ENCODE measurements at regions not wholly inside any gene's neighbourhood (a gene's known extent, or its start where the extent isn't known, plus 50 kb on each side); places are given as distances from the start of the nearest gene placed in this dataset.

DNA sequence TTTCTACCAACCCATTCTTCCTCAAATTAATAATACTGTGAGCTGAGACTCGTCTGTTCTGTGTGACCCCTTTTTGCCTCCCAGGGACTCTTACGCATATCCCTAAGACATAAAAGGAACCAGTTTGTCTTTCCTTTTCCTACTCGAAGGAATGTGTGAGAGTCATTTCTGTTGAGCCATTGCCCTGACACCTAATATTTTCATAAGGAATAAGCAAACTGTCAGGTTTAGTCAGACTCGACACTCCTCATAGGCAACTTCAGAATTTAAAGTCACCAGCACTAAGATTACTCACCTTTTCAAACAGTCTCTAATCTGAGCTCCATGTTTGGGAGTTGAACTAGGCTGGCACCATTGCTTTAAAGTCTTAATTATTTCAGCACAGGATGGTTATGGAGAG, 305.5 kb downstream of the IKZF2 start:
- Histone ChIP-seq H3K9me3 (no peaks in the 10 kb centered on the region), H3K4me3 (no peak overlapping the region), H3K36me3 (ENCODE audit: low read depth) (no peaks in the 10 kb centered on the region), H3K4me1 (ENCODE audit: low read depth) (no peaks in the 10 kb centered on the region)
- ATAC-seq (no peak), DNase-seq (no peak)
- TF ChIP-seq, protein P1, sequence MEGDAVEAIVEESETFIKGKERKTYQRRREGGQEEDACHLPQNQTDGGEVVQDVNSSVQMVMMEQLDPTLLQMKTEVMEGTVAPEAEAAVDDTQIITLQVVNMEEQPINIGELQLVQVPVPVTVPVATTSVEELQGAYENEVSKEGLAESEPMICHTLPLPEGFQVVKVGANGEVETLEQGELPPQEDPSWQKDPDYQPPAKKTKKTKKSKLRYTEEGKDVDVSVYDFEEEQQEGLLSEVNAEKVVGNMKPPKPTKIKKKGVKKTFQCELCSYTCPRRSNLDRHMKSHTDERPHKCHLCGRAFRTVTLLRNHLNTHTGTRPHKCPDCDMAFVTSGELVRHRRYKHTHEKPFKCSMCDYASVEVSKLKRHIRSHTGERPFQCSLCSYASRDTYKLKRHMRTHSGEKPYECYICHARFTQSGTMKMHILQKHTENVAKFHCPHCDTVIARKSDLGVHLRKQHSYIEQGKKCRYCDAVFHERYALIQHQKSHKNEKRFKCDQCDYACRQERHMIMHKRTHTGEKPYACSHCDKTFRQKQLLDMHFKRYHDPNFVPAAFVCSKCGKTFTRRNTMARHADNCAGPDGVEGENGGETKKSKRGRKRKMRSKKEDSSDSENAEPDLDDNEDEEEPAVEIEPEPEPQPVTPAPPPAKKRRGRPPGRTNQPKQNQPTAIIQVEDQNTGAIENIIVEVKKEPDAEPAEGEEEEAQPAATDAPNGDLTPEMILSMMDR (IDR thresholded peaks at IDR 0.05), result no peak
- intact Hi-C loops (cut with DNase I, micrococcal nuclease), result no loop called here

DNA sequence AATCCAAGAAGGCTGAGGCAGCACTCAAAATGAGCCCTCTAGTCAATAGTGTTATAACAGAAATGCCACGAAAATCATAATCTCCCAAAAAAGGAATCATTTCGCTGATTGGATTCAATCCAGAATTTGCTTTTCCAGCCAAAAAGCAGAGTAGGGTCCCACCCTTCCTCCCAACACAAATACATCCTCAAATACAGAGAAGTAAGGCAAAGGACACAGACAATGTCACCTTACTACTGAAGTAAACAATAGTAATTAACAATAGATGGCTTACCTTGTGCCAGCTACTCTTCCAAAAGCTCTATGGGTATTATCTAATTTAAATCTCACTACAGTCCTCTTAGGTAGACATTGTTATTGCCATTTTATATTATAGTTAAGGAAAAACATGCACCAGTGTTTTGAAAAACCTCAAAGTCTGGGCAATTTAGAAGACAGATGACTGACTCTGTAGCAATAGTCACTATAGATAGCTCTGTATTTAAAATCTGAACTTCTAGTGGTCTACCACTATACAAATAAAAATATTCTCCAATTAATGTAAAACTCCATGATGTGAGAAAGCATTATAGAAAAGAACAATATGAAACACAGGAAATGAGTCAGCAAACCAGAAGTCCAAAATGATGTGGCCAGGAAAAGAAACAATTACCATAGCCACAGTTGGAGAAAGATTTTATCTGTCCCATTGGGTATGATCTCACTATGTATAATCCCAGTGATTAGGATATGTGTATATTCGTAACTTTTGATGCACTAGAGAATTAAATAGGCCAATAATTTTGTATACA, 305.0 kb upstream of the ERBB4 start:
- DNase-seq (no peak), ATAC-seq (no peak)
- TF ChIP-seq, protein P1 (IDR thresholded peaks at IDR 0.05), result no peak
- H3K9me3 ChIP-seq, result no peaks in the 10 kb centered on the region
- no peak overlapping the region for H3K4me3 ChIP-seq
- no peaks in the 10 kb centered on the region for H3K4me1 ChIP-seq (ENCODE audit: low read depth)
- intact Hi-C loops (cut with DNase I, micrococcal nuclease), result no loop called here
- H3K36me3 ChIP-seq (ENCODE audit: low read depth), result no peaks in the 10 kb centered on the region

DNA sequence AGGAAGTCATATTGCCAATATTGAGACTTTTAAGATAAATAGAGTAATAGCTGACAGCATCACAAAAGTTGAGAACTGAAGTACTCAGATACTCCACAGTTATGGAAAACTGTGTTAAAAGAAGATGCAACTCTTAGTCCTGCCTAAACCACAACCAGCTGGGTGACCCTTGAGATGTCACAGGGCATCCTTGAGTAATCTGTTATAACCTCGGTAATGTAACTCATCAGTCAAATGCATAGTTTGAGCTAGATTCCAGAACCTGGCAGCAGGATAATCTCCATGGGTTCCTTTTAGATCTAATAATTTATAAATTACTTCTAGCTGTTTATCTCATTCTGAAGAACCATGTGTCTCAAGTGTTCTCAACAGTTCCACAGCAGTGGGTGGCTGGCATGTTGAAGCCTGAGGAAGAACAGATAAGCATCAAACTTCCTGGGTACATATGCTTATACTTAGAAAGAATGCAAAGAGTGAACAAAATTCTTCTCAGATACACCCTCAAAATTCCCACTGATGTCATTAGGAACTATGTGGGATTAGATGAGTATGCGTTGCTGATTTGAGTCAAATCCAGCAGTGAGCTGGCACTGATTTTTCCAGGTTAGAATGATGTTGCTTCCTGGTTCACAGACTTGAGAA, 304.1 kb upstream of the ERBB4 start:
- intact Hi-C loops (cut with DNase I, micrococcal nuclease), result no loop called here
- no peak for DNase-seq
- no peaks in the 10 kb centered on the region for H3K4me1 ChIP-seq (ENCODE audit: low read depth)
- no peaks in the 10 kb centered on the region for H3K36me3 ChIP-seq (ENCODE audit: low read depth)
- no peak overlapping the region for H3K4me3 ChIP-seq
- no peaks in the 10 kb centered on the region for H3K9me3 ChIP-seq
- ATAC-seq, result no peak
- TF ChIP-seq, protein P1 (IDR thresholded peaks at IDR 0.05), result no peak

DNA sequence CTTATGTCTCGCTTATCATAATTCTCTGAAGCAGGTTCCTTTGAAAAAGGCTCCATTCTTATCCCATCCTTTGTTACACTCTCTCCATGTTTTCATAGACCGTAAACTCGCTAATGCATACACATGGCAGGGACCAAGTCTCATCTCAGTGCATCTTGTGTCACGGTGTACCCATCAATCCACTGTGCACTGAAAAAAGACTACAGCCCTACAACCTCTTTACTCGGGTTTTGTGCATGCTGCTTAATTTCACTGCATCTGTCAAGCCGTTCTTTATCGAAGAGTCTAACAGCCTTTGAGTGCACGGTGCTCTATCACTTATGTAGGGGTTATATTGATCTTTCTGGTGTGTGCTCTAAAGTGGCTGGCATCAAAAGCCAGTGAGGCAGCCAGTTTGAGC, 302.9 kb upstream of the ERBB4 start:
- H3K36me3 ChIP-seq (ENCODE audit: low read depth), result no peaks in the 10 kb centered on the region
- intact Hi-C loops (cut with DNase I, micrococcal nuclease), result no loop called here
- ATAC-seq, result no peak
- no peaks in the 10 kb centered on the region for H3K9me3 ChIP-seq
- no peaks in the 10 kb centered on the region for H3K4me1 ChIP-seq (ENCODE audit: low read depth)
- TF ChIP-seq, protein P1 (IDR thresholded peaks at IDR 0.05), result no peak
- no peak for DNase-seq
- no peak overlapping the region for H3K4me3 ChIP-seq

DNA sequence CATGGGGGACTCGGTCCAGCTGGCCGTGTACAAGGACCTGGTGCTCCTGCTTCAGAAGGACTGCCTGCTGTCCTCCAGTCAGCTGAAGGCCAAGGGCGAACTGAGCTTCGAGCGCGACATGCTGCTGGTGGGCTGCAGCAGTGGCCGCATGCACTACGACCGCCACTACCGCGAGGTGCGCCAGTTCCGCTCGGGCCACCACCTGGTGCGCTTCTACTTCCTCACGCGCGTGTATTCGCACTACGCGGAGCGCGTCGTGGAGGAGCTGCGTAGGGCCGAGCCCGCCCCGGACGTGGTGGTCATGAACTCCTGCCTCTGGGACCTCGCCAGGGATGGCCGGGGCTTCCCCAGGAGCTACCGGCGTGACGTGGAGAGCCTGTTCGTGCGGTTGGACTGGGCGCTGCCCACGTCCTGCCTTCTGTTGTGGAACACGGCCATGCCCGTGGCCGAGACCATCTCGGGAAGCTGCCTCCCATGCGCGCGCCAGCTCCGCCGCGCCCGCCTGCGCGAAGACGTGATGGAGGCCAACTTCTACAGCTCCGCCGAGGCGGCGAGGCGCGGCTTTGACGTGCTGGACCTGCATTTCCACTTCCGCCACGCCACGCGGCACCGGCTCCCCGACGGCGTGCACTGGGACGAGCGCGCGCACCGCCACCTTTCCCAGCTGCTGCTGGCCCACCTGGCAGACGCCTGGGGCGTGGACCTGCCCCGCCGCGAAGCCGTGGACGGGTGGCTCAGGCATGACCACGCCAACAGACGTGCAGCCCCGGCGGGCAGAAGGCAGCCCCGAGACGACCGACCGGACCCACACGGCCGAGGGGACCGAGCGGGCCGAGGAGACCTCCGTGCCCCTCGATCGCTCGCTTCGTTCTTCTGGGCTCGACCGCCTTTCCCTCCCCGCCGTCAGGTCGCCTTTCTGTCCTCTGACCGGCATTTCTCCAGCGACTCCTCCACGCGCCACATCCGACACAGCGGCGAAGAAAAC, 293.9 kb upstream of the ERBB4 start:
- TF ChIP-seq, protein P1 (IDR thresholded peaks at IDR 0.05), result no peak

More for the DNA sequence above, 293.9 kb upstream of the ERBB4 start:
- DNase-seq (peak in 1 of 3 donors; percentile 42), ATAC-seq (no peak)
- Histone ChIP-seq H3K36me3 (ENCODE audit: low read depth) (no peaks in the 10 kb centered on the region), H3K4me1 (ENCODE audit: low read depth) (no peaks in the 10 kb centered on the region), H3K4me3 (no peak overlapping the region), H3K9me3 (peaks cover 21% of the 10 kb centered on the region)
- intact Hi-C loops (cut with DNase I, micrococcal nuclease), result no loop called here
